ELR (cell line): ENCODE measurements at regions not wholly inside any gene's neighbourhood (a gene's known extent, or its start where the extent isn't known, plus 50 kb on each side); places are given as distances from the start of the nearest gene placed in this dataset.

ENCODE experiments used
- DNase-seq: peaks from one replicate; pipeline ENCODE4 v3.0.0-alpha.2; 2015; ENCODE audit warnings: low read depth

DNA sequence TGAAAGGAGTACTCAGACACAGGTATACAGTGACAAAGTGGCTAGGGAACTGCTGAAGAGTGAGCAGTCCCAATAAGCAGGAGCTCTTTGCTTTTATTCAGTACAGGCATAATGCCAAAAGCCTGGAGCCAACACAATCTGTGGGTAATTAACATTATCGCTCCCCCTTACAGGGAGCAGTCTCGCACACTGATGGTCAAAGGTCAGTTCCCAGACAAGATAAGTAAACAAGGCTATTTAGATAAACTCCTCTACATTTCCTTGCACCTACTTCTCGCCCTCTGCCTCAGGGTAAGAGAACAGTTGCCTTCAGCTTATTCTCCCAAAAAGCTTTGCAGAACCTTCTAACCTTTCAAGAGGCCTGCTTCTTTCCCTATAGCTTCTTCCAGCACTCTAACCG lies 73.9 kb upstream of the TAF9B start:
- DNase-seq, result no peak

DNA sequence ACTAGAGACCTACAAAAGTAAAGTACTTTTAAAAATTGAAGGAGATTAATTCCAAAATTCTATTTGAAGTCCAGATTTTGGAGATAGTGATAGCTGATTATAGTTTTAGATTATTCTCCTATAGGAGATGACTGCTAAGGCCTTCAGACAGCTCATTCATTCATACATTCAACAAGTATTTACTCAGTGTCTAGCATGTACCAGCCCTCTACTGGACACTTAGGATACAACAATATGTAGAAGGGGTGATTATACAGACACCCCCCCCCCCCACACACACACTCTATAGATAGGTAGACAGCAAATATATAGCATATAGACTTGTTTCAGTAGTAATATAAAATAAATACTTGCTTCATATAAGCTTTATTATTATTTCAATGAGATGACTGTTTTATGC lies 60.4 kb upstream of the TAF9B start:
- peak; percentile 36 for DNase-seq
